ENCODE measurements at regions not wholly inside any gene's neighbourhood (a gene's known extent, or its start where the extent isn't known, plus 50 kb on each side); places are given as distances from the start of the nearest gene placed in this dataset.

- no peak for TF ChIP-seq EZH2 (IDR thresholded peaks at IDR 0.05)
- no peak for TF ChIP-seq POLR2AphosphoS5 (IDR thresholded peaks at IDR 0.05; ENCODE audit: borderline replicate concordance, low read depth, low read length)
- no peak for TF ChIP-seq FOXP2 (optimal IDR thresholded peaks at IDR 0.05; ENCODE audit: control extremely low read depth, extremely low read length, insufficient read depth)
These were observed 748.6 kb upstream of the ADGRL2 start for GRCh38 chr1:81052162-81052561.

All from SK-N-MC (cell line).